Activated CD8-positive, alpha-beta T cell treated with anti-CD3 and anti-CD28 coated beads for 36 hours (primary cell): ENCODE measurements at regions not wholly inside any gene's neighbourhood (a gene's known extent, or its start where the extent isn't known, plus 50 kb on each side); places are given as distances from the start of the nearest gene placed in this dataset.
A peak's percentile ranks its signal among the peaks of the same experiment; 100 is the strongest.

Experiments
- ATAC-seq: fragments of 200-7000 bp; cut with Tn5 transposase; one replicate; pipeline ENCODE4 v1.10.0; 2021; ENCODE audit warnings: mild to moderate bottlenecking, moderate library complexity
- CTCF ChIA-PET: fragments of 350-600 bp; sonication (Branson Sonifier 250); formaldehyde crosslinking; loops from one replicate; lab custom pipeline; 2021; ENCODE audit warnings: antibody characterized with exemption; lab: Charles Lee
- POLR2A ChIA-PET: fragments of 350-600 bp; sonication (Branson Sonifier 250); formaldehyde crosslinking; loops from one replicate; lab custom pipeline; 2021; ENCODE audit warnings: antibody characterized with exemption; lab: Charles Lee
- DNase-seq: peaks from one replicate; pipeline ENCODE4 v3.0.0-alpha.2; 2020
- H3K27ac Mint-ChIP-seq: one replicate; pipeline ENCODE4 v1.8.0; 2021; ENCODE audit warnings: mild to moderate bottlenecking, mixed read lengths
- H3K27me3 Mint-ChIP-seq: one replicate; pipeline ENCODE4 v1.8.0; 2021; ENCODE audit warnings: mixed read lengths
- H3K36me3 Mint-ChIP-seq: one replicate; pipeline ENCODE4 v1.8.0; 2021; ENCODE audit warnings: low read depth, mixed read lengths
- H3K4me1 Mint-ChIP-seq: one replicate; pipeline ENCODE4 v1.8.0; 2021; ENCODE audit warnings: low read depth, mixed read lengths
- H3K4me3 Mint-ChIP-seq: one replicate; pipeline ENCODE4 v1.8.0; 2021; ENCODE audit warnings: mild to moderate bottlenecking, moderate library complexity, mixed read lengths
- H3K9me3 Mint-ChIP-seq: one replicate; pipeline ENCODE4 v1.8.0; 2021; ENCODE audit warnings: mixed read lengths
- CTCF ChIP-seq: fragments of 200-600 bp; IDR thresholded peaks from one replicate; pipeline ENCODE4 v1.8.0; 2022; ENCODE audit warnings: antibody characterized with exemption, mild to moderate bottlenecking
- intact Hi-C: fragments of 100-400 bp; cut with micrococcal nuclease; formaldehyde crosslinking; loops from one replicate; pipeline ENCODE4 v1.10.0; 2022

GRCh38 chr6:153790876-153791473 is 248.1 kb upstream of the OPRM1 start:
- intact Hi-C loops, result no loop called here
- TF ChIP-seq CTCF, result no peak

DNA sequence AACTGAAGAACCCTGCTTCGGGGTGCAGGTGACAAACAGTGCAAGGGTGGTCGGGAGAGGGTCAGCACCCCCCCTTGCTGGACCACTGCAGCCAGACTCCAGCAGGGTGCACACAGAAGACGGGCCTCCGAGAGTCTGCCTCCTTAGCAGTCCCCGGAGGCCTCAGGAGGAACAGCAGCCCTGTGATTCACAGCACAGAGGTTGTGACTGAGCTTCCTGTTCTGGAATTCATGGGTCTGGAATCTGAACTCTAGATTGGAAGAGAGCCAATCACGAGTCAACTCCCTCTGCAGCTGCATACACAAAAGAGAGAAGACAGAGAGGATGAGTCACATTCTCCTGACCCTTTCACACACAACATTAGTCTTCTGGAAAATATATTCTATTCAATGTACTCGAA is 249.0 kb upstream of the OPRM1 start:
- no peak for DNase-seq

More at GRCh38 chr6:153790876-153791473, 248.1 kb upstream of the OPRM1 start:
- Mint-ChIP-seq H3K27me3 (no peaks in the 10 kb centered on the region), H3K9me3 (peaks cover 4% of the 10 kb centered on the region), H3K27ac (no peak overlapping the region), H3K4me1 (no peaks in the 10 kb centered on the region), H3K4me3 (no peak overlapping the region), H3K36me3 (no peaks in the 10 kb centered on the region)
- CTCF ChIA-PET, result no interaction called here
- DNase-seq (peak; percentile 8), ATAC-seq (no peak)
- POLR2A ChIA-PET, result no interaction called here

DNA sequence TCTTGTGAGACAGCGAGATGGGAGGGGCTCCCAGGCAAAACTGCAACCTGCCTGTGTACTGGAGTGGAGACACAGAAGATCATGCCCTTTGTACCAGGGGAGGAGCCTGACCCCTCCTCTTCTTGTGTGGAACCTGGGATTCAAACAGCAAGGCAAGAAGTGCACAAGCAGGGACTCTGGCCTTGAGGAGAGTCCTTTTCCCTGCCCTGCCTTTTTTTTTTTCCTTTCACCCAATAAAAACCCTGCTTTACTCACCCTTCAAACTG is 251.8 kb upstream of the OPRM1 start:
- H3K27ac Mint-ChIP-seq, result no peak overlapping the region
- H3K4me1 Mint-ChIP-seq, result no peaks in the 10 kb centered on the region
- CTCF ChIA-PET, result no interaction called here
- H3K27me3 Mint-ChIP-seq, result no peaks in the 10 kb centered on the region
- H3K4me3 Mint-ChIP-seq, result no peak overlapping the region
- no peaks in the 10 kb centered on the region for H3K36me3 Mint-ChIP-seq
- intact Hi-C loops, result no loop called here
- H3K9me3 Mint-ChIP-seq, result peaks cover 11% of the 10 kb centered on the region
- DNase-seq (no peak), ATAC-seq (no peak)
- POLR2A ChIA-PET, result no interaction called here
- TF ChIP-seq CTCF, result no peak

More for the DNA sequence above, 249.0 kb upstream of the OPRM1 start:
- ChIA-PET CTCF (no interaction called here), POLR2A (no interaction called here)
- Mint-ChIP-seq H3K4me3 (no peak overlapping the region), H3K4me1 (no peaks in the 10 kb centered on the region), H3K27ac (no peak overlapping the region), H3K27me3 (no peaks in the 10 kb centered on the region), H3K9me3 (peaks cover 11% of the 10 kb centered on the region), H3K36me3 (no peaks in the 10 kb centered on the region)
- ATAC-seq, result no peak
- no peak for TF ChIP-seq CTCF
- intact Hi-C loops, result no loop called here

DNA sequence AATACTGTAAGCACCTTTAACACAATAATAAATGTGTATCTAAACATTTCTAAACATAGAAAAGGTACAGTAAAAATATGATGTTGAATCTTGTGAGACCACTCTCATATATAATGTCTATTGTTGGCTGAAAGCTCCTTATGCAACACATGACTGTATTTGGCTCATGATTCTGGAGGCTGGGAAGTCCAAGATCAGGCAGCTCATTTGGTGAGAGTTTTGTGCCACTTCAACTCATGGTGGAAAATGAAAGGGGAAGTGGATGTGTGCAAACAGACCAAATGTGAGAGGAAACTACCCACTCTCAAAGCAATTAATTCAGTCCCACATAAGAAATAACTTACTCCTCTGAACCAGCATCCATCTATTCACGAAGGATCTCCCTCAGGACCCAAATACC is 257.7 kb upstream of the OPRM1 start:
- DNase-seq (no peak), ATAC-seq (no peak)
- TF ChIP-seq CTCF, result no peak
- intact Hi-C loops, result no loop called here
- Mint-ChIP-seq H3K4me3 (no peak overlapping the region), H3K27ac (no peak overlapping the region), H3K27me3 (no peaks in the 10 kb centered on the region), H3K9me3 (peaks cover 11% of the 10 kb centered on the region), H3K4me1 (no peaks in the 10 kb centered on the region), H3K36me3 (no peaks in the 10 kb centered on the region)
- CTCF ChIA-PET, result no interaction called here
- POLR2A ChIA-PET, result no interaction called here

DNA sequence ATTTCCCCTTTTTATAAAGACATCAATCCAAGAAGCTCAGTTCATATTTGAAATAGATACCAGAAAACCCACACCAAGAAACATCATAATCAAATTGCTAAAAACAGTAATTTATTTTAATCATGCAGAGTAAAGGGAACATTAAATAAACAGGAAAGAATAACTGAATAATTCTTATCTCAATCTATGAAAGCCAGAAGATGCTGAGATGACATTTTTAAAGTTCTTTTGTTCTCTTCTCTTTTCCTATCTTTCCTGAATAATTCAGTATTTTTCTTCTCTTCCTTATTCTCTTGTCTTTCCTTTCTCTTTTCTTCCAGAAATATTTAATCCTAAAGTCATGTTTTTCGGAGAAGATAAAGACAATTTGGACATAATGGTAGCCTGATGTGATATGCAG is 259.0 kb upstream of the OPRM1 start:
- Mint-ChIP-seq H3K36me3 (no peaks in the 10 kb centered on the region), H3K9me3 (peaks cover 4% of the 10 kb centered on the region), H3K4me3 (no peak overlapping the region), H3K27ac (no peak overlapping the region), H3K27me3 (no peaks in the 10 kb centered on the region), H3K4me1 (no peaks in the 10 kb centered on the region)
- CTCF ChIA-PET, result no interaction called here
- intact Hi-C loops, result no loop called here
- DNase-seq, result no peak
- no peak for ATAC-seq
- no peak for TF ChIP-seq CTCF
- POLR2A ChIA-PET, result no interaction called here
